Common myeloid progenitor, CD34-positive (primary cell): ENCODE measurements at regions not wholly inside any gene's neighbourhood (a gene's known extent, or its start where the extent isn't known, plus 50 kb on each side); places are given as distances from the start of the nearest gene placed in this dataset.

ENCODE experiments used
- CTCF ChIA-PET: fragments of 350-600 bp; sonication (Branson Sonifier 250); formaldehyde crosslinking; loops from one replicate; lab custom pipeline; 2021; ENCODE audit warnings: antibody characterized with exemption; lab: Charles Lee
- POLR2A ChIA-PET: fragments of 350-600 bp; sonication (Branson Sonifier 250); formaldehyde crosslinking; loops from one replicate; lab custom pipeline; 2021; ENCODE audit warnings: antibody characterized with exemption; lab: Charles Lee
- DNase-seq, 3 donors: peaks; one replicate each; pipeline versions ENCODE4 v3.0.0 to v3.0.0-alpha.2; 2013
- H3K27ac ChIP-seq, 2 experiments: 1 replicate in 1 of 2; 2 replicates in 1 of 2; pipeline ENCODE4 v1.7.0; 2013; ENCODE audit warnings: inconsistent platforms in 2 of 2, low read length in 2 of 2, mild to moderate bottlenecking in 2 of 2, low read depth in 1 of 2, moderate library complexity in 1 of 2; ENCODE audit not compliant: severe bottlenecking in 2 of 2, insufficient read depth in 1 of 2, poor library complexity in 1 of 2
- H3K27me3 ChIP-seq, 5 experiments: replicated peaks in 2 of 5; 1 replicate in 3 of 5; 2 replicates in 2 of 5; pipeline versions ENCODE4 v1.6.1 to v1.7.0; 2013; ENCODE audit warnings: low read length in 4 of 5, mild to moderate bottlenecking in 2 of 5, moderate library complexity in 2 of 5, inconsistent platforms in 1 of 5; ENCODE audit not compliant: insufficient read depth in 5 of 5, control insufficient read depth in 4 of 5
- H3K36me3 ChIP-seq, 4 experiments: 1 replicate in 2 of 4; 2 replicates in 2 of 4; pipeline versions ENCODE4 v1.6.1 to v1.7.0; 2013; ENCODE audit warnings: low read length in 3 of 4, control low read depth in 1 of 4, mild to moderate bottlenecking in 1 of 4; ENCODE audit not compliant: control insufficient read depth in 4 of 4, insufficient read depth in 4 of 4
- H3K4me1 ChIP-seq, 4 experiments: 1 replicate in 3 of 4; 2 replicates in 1 of 4; pipeline versions ENCODE4 v1.6.1 to v1.7.1; 2013; ENCODE audit warnings: low read length in 3 of 4, mild to moderate bottlenecking in 3 of 4, control low read depth in 1 of 4, inconsistent platforms in 1 of 4, moderate library complexity in 1 of 4; ENCODE audit not compliant: control insufficient read depth in 4 of 4, insufficient read depth in 4 of 4; ENCODE audit errors: control extremely low read depth in 1 of 4
- H3K4me3 ChIP-seq, 7 experiments: 1 replicate in 4 of 7; 2 replicates in 3 of 7; pipeline versions ENCODE4 v1.5.1 to v1.7.0; 2013; ENCODE audit warnings: mild to moderate bottlenecking in 7 of 7, low read length in 6 of 7, moderate library complexity in 6 of 7, inconsistent platforms in 2 of 7, low read depth in 2 of 7, control low read depth in 1 of 7; ENCODE audit not compliant: insufficient read depth in 4 of 7, control insufficient read depth in 1 of 7; ENCODE audit errors: extremely low read depth in 1 of 7
- H3K9me3 ChIP-seq, 5 experiments: 1 replicate in 4 of 5; 2 replicates in 1 of 5; pipeline versions ENCODE4 v1.6.1 to v1.7.1; 2013; ENCODE audit warnings: low read length in 4 of 5, mild to moderate bottlenecking in 2 of 5, inconsistent platforms in 1 of 5, low read depth in 1 of 5, moderate library complexity in 1 of 5; ENCODE audit not compliant: control insufficient read depth in 4 of 5, insufficient read depth in 2 of 5; ENCODE audit errors: control extremely low read depth in 1 of 5
- WGBS: methylation state at CpG from one replicate; pipeline ENCODE4 v1.1.5; 2013; ENCODE audit not compliant: insufficient coverage; 5-methylcytosine and 5-hydroxymethylcytosine counted together

DNA sequence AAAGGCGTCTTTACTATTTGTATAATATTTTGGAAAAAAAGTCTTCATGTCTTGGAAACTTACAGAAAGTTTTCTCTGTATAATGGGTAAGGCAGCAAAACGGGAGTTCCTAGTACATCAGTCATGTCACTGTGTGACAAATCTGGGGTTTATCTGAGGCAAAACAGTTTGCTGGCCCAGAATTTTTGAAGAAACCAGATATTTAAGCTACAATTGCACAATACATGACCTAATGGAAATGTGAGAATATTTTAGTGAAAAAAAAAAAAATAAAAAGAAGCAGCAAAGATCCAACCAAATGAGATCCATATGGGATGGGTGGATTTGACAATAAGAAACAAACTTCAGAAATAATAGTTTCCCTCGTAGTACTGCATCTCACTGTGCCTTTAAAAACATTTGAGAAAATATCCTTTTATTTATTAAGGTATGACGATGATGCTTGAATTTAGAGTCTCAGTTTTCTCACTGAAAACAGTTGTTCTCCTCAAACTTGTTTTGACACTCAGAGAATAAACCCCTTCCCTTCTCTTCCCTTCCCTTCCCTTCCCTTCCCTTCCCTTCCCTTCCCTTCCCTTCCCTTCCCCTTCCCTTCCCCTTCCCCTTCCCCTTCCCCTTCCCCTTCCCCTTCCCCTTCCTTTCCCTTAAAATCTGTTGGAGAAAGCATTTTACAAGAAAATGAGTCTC lies 180.5 kb upstream of the TUT7 start:
- Histone ChIP-seq H3K4me3 (no peak overlapping the region), H3K27ac (no peak overlapping the region), H3K27me3 (no peaks in the 10 kb centered on the region), H3K36me3 (no peaks in the 10 kb centered on the region), H3K9me3 (no peaks in the 10 kb centered on the region), H3K4me1 (no peaks in the 10 kb centered on the region)
- no peak for DNase-seq
- CTCF ChIA-PET, result no interaction called here
- POLR2A ChIA-PET, result no interaction called here
- 100% methylated on average over 2 of the region's 4 CpGs for WGBS

DNA sequence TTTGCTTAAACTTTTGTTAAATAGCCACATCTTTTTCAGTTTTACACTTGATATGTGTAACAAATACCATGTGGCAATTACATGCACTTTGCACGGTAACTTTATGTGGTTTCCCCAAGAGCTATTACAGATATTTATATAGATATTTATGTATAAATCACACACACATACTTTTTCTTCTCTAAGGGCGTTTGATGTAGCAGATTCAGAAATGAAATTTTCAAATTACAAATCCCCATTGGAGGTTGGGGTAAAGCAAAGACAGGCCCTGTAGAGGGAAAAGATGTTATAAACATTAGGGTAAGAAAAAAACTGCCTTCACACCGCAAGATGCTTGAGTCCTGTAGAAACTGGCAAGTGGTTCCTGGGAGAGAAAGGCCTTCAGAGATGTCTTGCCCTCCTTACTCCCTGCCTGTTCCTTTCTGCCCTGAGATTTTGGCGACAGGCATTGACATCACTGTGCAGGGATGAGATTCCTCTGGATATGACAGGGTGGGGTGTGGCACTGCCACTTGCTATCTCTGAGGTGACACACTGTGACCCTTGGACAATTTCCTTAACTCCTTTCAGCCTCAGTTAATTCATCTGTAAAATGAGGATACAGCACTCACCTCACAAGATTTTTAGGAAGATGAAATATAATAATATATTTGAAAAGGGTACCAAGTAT lies 177.9 kb upstream of the TUT7 start:
- Histone ChIP-seq H3K4me1 (no peaks in the 10 kb centered on the region), H3K27ac (no peak overlapping the region), H3K36me3 (no peaks in the 10 kb centered on the region), H3K9me3 (no peaks in the 10 kb centered on the region), H3K4me3 (no peak overlapping the region), H3K27me3 (peaks cover 0 to 3% (median 0%) of the 10 kb centered on the region in 5 experiments)
- WGBS, result 100% methylated on average over 1 of the region's 4 CpGs
- DNase-seq, result no peak
- CTCF ChIA-PET, result no interaction called here
- POLR2A ChIA-PET, result no interaction called here

DNA sequence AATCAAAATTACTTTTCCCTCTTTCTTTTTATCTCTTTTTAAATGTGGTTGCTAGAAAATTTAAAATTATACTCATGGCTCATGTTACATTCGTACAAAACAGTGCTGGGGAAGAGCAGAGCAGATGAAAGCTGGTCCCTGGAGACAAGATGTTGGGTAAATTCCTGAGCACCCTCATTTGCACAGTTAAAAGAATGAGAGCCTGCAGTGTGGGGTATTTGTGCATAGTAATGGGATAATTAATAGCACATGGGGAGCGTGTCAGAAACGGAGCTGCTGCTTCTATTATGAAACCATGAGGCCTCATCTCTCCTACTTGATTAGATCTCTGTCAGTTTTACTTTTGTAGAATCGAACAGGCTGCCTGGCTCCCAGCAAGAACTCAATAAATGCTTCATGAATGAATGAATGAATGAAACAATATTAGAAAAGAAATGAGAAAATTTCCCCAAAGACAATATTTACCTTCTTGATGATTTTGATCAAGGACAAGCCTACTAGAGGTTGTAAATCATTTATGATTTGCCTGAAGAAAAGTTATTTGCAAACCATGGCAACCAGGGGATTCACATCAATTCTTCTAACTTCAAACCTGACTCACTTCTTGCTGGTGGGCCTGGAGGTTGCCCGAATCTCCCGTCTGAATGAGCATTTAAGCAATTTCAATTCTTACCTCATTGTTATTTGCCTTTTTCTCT lies 177.2 kb upstream of the TUT7 start:
- no peaks in the 10 kb centered on the region for H3K36me3 ChIP-seq
- CTCF ChIA-PET, result no interaction called here
- H3K9me3 ChIP-seq, result no peaks in the 10 kb centered on the region
- 97% methylated on average over 5 of the region's 6 CpGs for WGBS
- H3K4me3 ChIP-seq, result no peak overlapping the region
- no peaks in the 10 kb centered on the region for H3K4me1 ChIP-seq
- POLR2A ChIA-PET, result no interaction called here
- H3K27me3 ChIP-seq, result peaks cover 0 to 8% (median 0%) of the 10 kb centered on the region in 5 experiments
- no peak for DNase-seq
- H3K27ac ChIP-seq, result no peak overlapping the region

DNA sequence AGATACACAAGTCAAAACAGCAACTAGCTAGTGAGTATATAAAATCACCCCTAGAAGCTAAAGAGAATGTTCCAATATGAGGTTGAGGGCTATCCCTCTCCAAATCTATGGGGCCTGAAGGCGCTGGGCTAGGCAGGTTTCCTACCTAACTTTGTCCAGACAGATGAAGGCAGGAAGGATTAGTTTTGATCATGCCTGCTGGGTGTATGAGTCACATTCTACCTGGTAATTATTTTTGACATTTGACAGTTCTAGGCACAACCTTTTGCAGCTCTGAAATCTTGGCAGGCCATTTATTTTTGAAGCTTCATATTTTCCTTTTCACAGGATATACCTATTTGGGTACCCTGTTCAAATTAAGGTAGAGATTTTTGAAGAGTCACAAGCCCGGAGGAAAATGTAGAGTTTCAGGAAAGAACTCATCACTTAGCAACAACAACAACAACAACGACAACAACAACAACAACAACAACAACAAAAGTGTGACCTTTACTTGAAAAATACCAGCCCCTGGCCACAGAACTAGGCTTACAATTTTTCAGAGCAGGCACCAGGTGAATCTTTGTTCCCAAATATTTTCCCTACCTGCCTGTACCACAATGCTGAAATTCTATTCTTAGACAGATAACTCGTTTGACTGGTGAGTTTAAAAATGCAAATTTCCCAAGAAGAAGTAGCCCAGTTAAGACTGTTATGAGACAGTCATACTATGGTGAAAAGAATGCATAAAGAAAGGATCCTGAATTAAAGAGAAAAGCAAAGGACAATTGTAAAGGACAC lies 175.5 kb upstream of the TUT7 start:
- H3K27ac ChIP-seq, result no peak overlapping the region
- ChIA-PET CTCF (no interaction called here), POLR2A (no interaction called here)
- H3K9me3 ChIP-seq, result no peaks in the 10 kb centered on the region
- H3K4me1 ChIP-seq, result no peaks in the 10 kb centered on the region
- WGBS, result 86% methylated on average over 1 of the region's 4 CpGs
- H3K27me3 ChIP-seq, result peaks cover 0 to 14% (median 0%) of the 10 kb centered on the region in 5 experiments
- DNase-seq, result no peak
- H3K36me3 ChIP-seq, result no peaks in the 10 kb centered on the region
- no peak overlapping the region for H3K4me3 ChIP-seq

DNA sequence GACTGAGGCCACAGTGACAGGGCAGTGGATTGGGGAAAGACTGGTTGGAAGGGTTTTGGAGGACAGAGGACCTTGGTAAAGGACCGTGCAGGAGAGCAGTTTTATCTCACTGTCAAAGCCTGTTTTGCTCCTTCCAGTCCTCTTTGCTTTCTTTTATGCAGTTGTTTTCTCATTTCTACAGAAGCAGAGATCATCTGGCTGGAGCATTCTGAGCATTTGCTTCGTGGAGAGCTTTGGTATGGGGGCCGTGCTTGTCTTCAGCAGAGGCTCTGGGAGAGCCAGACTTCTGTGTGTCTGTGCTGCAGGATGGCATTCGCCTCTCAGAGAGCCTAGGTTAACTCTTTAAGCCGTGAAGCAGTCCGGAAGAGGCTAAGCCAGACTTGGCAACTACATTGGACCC lies 171.8 kb upstream of the TUT7 start:
- H3K9me3 ChIP-seq, result no peaks in the 10 kb centered on the region
- H3K4me3 ChIP-seq, result no peak overlapping the region
- 87% methylated on average over 6 of the region's 6 CpGs for WGBS
- peaks cover 0 to 14% (median 0%) of the 10 kb centered on the region in 5 experiments for H3K27me3 ChIP-seq
- H3K27ac ChIP-seq, result no peak overlapping the region
- H3K36me3 ChIP-seq, result no peaks in the 10 kb centered on the region
- DNase-seq, result no peak
- H3K4me1 ChIP-seq, result no peaks in the 10 kb centered on the region
- POLR2A ChIA-PET, result no interaction called here
- CTCF ChIA-PET, result no interaction called here

DNA sequence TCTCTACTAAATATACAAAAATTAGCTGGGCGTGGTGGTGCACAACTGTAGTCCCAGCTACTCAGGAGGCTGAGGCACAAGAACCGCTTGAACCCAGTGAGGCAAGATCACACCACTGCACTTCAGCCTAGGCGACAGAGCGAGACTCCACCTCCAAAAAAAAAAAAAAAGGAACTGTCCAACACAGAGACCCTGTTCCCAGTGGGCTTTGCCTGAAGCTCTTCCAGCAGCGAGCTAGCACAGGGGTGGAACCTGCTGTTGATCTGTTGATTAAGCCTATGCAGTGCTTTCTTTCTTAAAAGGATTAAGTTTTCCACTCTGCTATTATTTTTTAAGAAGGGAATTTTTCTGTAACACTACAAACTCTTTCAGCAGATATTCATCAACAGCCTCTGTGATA lies 171.0 kb upstream of the TUT7 start:
- CTCF ChIA-PET, result no interaction called here
- POLR2A ChIA-PET, result no interaction called here
- H3K27ac ChIP-seq, result no peak overlapping the region
- peaks cover 0 to 14% (median 0%) of the 10 kb centered on the region in 5 experiments for H3K27me3 ChIP-seq
- no peak overlapping the region for H3K4me3 ChIP-seq
- DNase-seq, result no peak
- H3K4me1 ChIP-seq, result no peaks in the 10 kb centered on the region
- H3K9me3 ChIP-seq, result no peaks in the 10 kb centered on the region
- WGBS, result 90% methylated on average over 2 of the region's 5 CpGs
- H3K36me3 ChIP-seq, result no peaks in the 10 kb centered on the region
